ENCODE measurements at regions not wholly inside any gene's neighbourhood (a gene's known extent, or its start where the extent isn't known, plus 50 kb on each side); places are given as distances from the start of the nearest gene placed in this dataset.

GRCh38 chr19:29022165-29022564 lies 190.8 kb downstream of the UQCRFS1 start:
- Histone ChIP-seq H3K4me3 (no peak overlapping the region), H3K27ac (no peak overlapping the region), H3K9me3 (no peaks in the 10 kb centered on the region), H3K4me1 (no peaks in the 10 kb centered on the region), H3K36me3 (no peaks in the 10 kb centered on the region), H3K27me3 (no peaks in the 10 kb centered on the region)
- intact Hi-C loops (cut with DNase I) = no loop called here
- TF ChIP-seq CTCF (IDR thresholded peaks at IDR 0.05) (no peak), POLR2AphosphoS5 (IDR thresholded peaks at IDR 0.05; ENCODE audit: insufficient read depth in 1 of 2, low read depth in 1 of 2) (no peak), POLR2A (IDR thresholded peaks at IDR 0.05) (no peak)
- no peak for DNase-seq (ENCODE audit: extremely low spot score in 2 of 2)

- Histone ChIP-seq H3K27ac (no peak overlapping the region), H3K9me3 (no peaks in the 10 kb centered on the region), H3K4me3 (no peak overlapping the region), H3K4me1 (no peaks in the 10 kb centered on the region), H3K27me3 (no peaks in the 10 kb centered on the region), H3K36me3 (no peaks in the 10 kb centered on the region)
- DNase-seq (ENCODE audit: extremely low spot score in 2 of 2) = no peak
- TF ChIP-seq CTCF (IDR thresholded peaks at IDR 0.05) (no peak), POLR2A (IDR thresholded peaks at IDR 0.05) (no peak), POLR2AphosphoS5 (IDR thresholded peaks at IDR 0.05; ENCODE audit: insufficient read depth in 1 of 2, low read depth in 1 of 2) (no peak)
- intact Hi-C loops (cut with DNase I) = no loop called here
These were observed 191.6 kb downstream of the UQCRFS1 start for GRCh38 chr19:29021232-29021916.

GRCh38 chr19:29019403-29019802 lies 193.5 kb downstream of the UQCRFS1 start:
- DNase-seq (ENCODE audit: extremely low spot score in 2 of 2) = no peak
- intact Hi-C loops (cut with DNase I) = no loop called here
- H3K4me3 ChIP-seq = no peak overlapping the region
- TF ChIP-seq POLR2AphosphoS5 (IDR thresholded peaks at IDR 0.05; ENCODE audit: insufficient read depth in 1 of 2, low read depth in 1 of 2) = no peak
- no peak for TF ChIP-seq POLR2A (IDR thresholded peaks at IDR 0.05)
- TF ChIP-seq CTCF (IDR thresholded peaks at IDR 0.05) = no peak
- H3K4me1 ChIP-seq = no peaks in the 10 kb centered on the region
- H3K27me3 ChIP-seq = no peaks in the 10 kb centered on the region
- no peaks in the 10 kb centered on the region for H3K9me3 ChIP-seq
- H3K36me3 ChIP-seq = no peaks in the 10 kb centered on the region
- no peak overlapping the region for H3K27ac ChIP-seq

GRCh38 chr19:29018542-29018941 lies 194.4 kb downstream of the UQCRFS1 start:
- no peak for TF ChIP-seq CTCF (IDR thresholded peaks at IDR 0.05)
- no peak for TF ChIP-seq POLR2A (IDR thresholded peaks at IDR 0.05)
- TF ChIP-seq POLR2AphosphoS5 (IDR thresholded peaks at IDR 0.05; ENCODE audit: insufficient read depth in 1 of 2, low read depth in 1 of 2) = no peak
- Histone ChIP-seq H3K27ac (no peak overlapping the region), H3K9me3 (no peaks in the 10 kb centered on the region), H3K27me3 (no peaks in the 10 kb centered on the region), H3K4me3 (no peak overlapping the region), H3K36me3 (no peaks in the 10 kb centered on the region), H3K4me1 (no peaks in the 10 kb centered on the region)
- DNase-seq (ENCODE audit: extremely low spot score in 2 of 2) = no peak
- intact Hi-C loops (cut with DNase I) = no loop called here

- no peaks in the 10 kb centered on the region for H3K9me3 ChIP-seq
- no peak for DNase-seq (ENCODE audit: extremely low spot score in 2 of 2)
- intact Hi-C loops (cut with DNase I) = no loop called here
- H3K27me3 ChIP-seq = no peaks in the 10 kb centered on the region
- no peak overlapping the region for H3K27ac ChIP-seq
- no peak overlapping the region for H3K4me3 ChIP-seq
- H3K36me3 ChIP-seq = no peaks in the 10 kb centered on the region
- no peaks in the 10 kb centered on the region for H3K4me1 ChIP-seq
- TF ChIP-seq POLR2AphosphoS5 (IDR thresholded peaks at IDR 0.05; ENCODE audit: insufficient read depth in 1 of 2, low read depth in 1 of 2) = no peak
- no peak for TF ChIP-seq CTCF (IDR thresholded peaks at IDR 0.05)
- no peak for TF ChIP-seq POLR2A (IDR thresholded peaks at IDR 0.05)
These were observed 195.2 kb downstream of the UQCRFS1 start for GRCh38 chr19:29017788-29018187.

All from vagina (tissue), 2 donors.